HG03558 (cell line): ENCODE measurements at regions not wholly inside any gene's neighbourhood (a gene's known extent, or its start where the extent isn't known, plus 50 kb on each side); places are given as distances from the start of the nearest gene placed in this dataset.
"Not testable (repeated sequence)": the region's sequence is repeated elsewhere in the genome, so short reads cannot be mapped to it uniquely, and the experiment has no call there.

Experiments
- ATAC-seq: cut with Tn5 transposase; IDR thresholded peaks from one replicate; pipeline ENCODE4 v1.9.1; 2021; ENCODE audit warnings: moderate number of reproducible peaks; ENCODE audit not compliant: unreplicated experiment; ENCODE audit errors: extremely low read depth

DNA sequence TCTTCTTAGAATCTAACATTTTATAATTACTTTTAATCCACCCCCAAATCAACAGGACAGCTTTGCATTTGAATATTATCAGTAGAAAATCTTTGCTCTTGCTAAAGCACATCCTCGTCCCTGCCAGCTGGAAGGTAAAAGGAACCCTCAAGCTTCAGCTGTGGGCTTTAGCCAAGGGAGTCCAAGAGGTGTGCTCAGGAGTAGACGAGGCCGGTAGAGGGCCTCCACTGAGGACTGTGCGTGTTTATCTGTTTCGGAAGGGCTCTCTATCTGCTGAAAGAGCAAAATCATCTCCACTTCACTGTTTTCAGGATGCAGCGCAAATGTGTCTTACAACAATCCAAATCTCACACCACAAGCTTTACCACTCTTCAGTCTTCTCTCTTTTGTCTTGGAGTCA is 257.4 kb upstream of the IL12A start:
- no peak for ATAC-seq

DNA sequence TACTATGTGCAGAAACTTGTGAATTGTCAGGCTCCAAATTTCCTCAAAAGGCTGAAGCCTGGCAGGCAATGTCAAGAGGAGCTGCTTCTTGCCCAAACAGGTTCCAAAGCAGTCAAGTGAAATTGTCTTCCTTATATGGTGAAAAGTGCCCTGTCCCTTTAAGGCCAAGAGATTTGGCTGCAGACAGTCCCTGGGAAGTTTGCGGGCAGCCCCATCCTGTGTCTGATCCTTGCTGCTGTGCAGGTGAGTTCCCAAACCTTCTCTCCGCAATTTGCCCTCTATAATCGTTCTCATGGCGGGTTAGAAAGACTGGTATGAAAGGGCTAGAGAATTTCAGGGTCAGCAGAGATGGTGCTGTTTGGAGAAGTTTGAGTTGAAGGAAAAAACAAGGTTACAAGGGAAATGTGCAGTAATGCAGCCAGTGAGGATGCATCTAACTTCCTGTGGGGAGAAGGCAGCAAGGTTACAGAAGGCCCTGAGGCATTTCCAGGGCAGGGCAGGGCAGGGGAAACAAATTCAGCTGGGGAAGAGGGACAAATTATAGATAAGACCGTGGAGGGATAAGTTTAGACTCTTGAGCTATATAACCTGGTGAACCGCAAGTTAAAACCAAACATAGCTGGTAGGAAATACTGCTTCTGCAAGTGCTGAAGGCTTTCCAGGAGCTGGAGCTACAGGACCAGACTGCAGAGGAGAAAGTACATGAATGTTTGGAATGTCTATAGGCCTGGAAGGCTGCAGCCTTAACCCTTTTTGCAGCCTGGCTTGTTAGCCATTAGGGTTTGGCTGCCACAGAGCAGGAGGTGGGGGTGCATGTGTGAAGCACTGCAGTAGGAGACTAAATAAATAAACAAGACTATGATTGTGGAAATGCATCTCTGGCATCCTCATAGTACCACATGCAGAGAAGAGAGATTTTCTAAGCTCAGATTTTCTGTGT is 256.2 kb upstream of the IL12A start:
- no peak for ATAC-seq

DNA sequence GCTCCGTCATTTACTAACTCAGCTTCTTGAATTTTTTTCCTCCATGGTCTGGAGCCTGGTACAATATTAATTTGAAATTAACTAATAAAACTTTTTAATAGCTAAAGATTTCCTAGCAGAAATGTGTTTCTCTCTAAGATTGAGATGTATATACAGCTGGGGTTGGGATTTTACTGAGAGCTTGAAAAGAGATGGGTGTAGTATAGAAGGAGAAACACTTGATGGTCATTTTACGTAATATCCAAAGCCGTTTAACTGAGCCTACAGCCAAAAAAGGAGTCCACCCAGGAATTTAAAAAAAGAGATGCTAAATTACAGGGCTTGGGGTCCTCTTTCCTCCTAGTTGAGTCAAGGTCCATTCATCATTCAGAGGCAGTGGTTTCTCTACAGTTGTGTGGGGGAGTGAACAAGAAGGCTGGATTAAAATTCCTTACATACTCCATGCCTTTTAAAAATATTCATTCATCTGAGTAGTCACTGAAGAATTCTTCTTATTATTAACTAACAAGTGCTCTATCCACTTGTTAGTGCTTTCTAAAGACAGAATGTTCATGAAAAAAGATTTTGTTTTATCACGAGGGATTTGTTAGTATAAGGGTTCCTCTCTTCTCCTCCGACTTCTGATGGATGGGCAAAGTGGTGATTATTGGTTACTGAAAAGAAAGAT is 255.3 kb upstream of the IL12A start:
- ATAC-seq, result no peak

DNA sequence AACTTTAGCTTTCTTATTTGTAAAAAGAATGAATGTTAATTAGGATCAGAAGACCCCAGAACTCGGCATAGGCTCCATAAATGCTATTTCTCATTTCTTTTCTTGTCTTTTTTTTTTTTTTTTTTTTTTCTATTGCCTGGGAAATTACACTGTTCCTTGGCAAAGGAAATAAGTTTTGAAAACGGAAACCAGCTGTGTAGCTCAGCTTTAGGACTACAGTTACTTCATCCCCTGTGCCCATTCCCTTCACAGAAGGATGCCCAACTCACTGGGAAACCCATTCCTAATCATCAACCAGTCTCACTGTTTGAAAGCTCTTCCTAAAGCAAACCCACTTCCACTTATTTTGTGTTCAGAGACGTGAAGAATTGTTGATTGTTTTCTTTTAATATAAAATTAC is 254.0 kb upstream of the IL12A start:
- no peak for ATAC-seq

DNA sequence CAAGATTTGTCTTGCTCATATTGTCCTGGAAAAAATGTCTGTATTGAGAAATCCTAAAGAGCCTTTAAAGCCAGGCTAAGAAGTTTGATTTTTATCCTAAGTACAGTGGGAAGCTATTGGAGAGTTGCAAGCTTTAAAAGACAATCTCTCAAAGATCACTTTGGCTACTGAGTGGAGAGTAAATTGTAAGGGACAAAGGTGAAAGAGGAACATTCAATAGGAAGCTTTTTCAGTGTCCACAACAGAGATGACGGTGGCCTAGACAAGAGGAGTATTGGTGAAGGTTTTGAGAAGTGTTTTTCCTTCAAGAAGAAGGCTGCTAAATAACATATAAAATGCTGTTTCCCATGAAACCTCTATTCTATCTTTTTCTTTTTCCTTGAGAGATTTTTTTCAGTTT is 249.5 kb upstream of the IL12A start:
- no peak for ATAC-seq

DNA sequence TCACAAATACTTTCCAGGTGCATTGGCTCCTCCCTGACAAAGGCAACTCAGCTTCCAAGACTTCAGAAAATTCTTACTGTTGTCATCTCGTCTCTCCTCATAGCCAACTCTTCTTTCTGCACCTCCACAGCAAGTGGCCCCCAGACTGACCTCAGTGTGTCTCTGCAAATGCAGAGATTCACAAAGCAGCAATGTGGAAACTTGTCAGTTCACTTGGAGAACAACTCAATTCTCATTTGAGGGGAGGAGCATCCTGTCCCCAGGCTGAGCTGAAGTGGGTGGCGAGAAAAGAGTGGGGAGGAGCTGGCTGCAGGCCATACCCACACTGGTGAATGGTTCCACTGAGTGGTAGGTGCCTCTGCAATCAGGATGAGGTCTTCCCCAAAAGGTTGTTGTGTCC is 248.7 kb upstream of the IL12A start:
- ATAC-seq, result no peak

DNA sequence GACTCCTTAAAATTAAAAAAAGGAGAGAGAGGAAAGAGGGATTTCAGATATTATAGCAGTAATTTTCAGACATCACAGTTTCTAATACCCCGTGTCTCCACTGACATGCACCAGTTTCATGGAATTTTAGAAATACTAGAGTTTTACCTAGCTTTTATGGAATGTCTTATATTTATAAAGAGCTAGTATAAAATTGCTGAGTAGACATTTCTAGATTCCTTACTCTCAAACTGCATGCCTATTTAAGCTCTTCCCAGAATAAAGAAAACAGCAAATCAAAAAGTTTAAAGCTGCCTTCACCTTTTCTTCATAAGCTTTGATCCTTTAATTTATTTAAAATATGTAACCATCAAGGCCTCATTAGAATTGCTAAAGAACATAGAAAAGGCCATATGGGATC is 247.4 kb upstream of the IL12A start:
- ATAC-seq, result no peak

DNA sequence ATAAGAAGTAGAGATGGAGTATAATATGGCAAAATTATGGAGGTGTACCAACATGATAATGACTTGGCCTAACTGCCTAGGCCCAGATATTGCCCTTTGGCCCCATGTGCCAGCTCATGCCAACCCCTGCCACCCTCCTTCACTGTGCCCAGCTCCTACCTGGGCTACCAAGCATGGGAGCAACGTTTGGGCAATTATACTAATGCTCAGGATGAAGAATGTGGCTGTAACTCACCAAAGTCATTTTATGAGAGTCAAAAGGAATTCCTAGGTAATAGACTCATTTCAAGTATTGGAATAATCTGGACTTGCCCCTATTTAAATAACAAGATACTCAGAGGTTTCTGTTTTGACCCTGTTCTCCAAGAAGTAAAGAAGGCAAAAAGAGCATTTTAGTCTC is 240.2 kb upstream of the IL12A start:
- ATAC-seq, result no peak

DNA sequence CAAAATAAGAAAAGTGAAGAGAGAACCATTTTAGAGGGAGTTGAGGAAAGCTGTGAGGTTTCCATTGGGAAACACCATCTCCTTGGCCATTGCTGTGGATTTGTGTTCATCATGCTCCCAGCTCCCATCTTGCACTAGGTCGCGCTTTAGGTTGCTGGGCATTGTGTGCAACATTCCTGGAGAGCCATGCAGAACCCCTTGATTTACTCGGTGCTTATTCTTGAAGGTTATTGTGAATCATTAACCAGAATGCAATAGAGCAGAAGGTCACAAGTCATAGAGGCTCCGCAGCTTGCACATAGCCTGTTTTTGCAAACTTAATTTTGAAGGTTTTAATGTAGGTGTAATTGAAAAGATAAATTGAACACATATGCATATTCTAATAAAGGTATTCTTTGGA is 239.2 kb upstream of the IL12A start:
- no peak for ATAC-seq

DNA sequence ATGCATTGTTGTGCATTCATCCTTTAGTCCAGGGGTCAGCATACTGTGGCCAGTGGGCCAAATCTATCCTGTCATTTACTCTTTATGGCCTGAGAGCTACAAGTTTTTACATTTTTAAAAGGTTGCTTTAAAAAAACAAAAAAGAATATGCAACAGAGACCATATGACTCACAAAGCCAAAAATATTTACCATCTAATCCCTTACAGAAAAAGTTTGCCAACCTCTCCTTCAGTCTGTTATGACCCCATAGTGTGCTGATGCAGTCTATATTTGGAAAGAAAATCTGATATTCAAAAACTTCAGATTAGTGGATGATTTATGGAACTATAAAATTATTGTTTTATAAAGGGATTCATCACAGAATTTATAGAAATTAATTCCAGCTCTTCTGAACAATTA is 237.5 kb upstream of the IL12A start:
- no peak for ATAC-seq

DNA sequence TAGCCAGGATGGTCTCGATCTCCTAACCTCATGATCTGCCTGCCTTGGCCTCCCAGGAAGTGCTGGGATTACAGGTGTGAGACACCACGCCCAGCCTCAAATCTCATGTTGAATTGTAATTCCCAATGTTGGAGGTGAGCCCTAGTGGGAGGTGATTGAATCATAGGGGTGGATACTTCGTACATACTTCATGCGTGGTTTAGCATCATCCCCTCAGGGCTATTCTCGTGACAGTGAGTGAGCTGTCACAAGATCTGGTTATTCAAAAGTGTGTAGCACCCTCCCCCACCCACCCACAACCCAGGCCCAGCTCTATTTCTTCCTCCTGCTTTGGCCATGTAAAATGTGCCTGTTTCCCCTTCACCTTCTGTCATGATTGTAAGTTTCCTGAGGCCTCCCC is 236.9 kb upstream of the IL12A start:
- no peak for ATAC-seq

DNA sequence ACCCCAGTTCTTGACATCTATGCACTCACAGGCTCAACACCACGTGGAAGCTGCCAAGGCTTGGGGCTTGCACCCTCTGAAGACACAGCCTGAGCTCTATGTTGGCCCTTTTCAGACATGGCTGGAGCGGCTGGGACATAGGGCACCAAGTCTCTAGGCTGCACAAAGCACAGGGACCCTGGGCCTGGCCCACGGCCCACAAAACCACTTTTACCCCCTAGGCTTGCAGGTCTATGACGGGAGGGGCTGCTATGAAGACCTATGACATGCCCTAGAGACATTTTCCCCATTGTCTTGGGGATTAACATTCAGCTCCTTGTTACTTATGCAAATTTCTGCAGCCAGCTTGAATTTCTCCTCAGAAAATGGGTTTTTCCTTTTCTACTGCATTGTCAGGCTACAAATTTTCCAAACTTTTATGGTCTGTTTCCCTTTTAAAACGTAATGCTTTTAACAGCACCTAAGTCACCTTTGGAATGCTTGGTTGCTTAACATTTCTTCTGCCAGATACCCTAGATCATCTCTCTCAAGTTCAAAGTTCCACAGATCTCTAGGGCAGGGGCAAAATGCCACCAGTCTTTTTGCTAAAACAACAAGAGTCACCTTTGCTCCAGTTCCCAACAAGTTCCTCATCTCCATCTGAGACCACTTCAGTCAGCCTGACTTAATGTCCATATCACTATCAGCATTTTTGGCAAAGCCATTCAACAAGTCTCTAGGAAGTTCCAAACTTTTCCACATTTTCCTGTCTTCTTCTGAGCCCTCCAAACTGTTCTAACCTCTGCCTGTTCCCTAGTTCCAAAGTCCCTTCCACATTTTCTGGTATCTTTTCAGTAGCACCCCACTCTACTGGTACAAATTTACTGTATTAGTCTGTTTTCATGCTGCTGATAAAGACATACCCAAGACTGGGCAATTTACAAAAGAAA is 232.1 kb upstream of the IL12A start:
- not testable (repeated sequence) for ATAC-seq

DNA sequence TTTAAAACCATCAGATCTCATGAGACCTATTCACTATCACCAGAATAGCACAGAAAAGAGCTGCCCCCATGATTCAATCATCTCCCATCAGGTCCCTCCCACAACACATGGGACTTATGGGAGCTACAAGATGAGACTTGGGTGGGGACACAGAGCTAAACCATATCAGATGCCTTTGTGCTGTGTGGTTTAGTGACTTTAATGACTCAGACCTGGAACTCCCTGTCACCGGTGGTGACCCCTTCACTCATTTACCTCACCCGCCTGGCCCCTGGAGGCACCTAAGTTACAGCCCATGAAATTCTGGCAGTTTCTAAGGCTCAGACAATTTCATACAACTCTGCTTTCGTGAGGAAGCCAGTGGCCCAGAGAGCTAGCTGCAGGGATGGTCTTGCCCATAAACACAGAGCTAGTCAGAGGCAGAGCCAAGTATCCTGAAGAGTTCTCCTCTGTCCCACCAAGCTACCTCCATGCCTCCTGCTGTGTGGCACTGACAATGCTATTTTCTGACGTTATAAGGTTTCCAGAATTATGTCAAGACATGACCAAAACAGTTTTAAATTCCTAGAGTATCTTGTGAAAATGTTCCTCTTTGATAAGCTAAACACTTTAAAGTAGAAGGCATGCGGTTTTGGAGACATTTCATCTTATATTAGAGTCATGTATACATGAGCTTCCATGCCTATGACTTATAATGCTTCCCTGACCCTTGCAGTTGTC is 231.1 kb upstream of the IL12A start:
- ATAC-seq, result no peak

DNA sequence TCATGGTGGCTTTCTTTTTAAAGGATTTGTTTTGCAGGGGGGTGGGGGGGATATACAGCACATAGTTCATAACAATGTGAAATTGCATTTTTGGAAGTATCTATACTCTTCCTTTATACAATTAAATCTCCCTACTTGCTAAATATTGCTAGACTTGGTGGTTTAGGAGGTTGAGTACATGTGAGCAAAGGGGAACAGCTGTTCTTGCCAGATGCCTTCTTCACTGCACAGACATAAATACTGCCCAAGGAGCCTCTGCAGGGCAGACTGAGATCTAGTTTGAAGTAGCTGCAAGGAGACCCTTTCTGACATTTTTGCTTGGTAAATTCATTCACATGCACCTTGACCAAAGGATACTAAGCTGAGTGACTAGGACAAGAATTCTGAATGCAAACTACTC is 228.6 kb upstream of the IL12A start:
- ATAC-seq, result no peak

DNA sequence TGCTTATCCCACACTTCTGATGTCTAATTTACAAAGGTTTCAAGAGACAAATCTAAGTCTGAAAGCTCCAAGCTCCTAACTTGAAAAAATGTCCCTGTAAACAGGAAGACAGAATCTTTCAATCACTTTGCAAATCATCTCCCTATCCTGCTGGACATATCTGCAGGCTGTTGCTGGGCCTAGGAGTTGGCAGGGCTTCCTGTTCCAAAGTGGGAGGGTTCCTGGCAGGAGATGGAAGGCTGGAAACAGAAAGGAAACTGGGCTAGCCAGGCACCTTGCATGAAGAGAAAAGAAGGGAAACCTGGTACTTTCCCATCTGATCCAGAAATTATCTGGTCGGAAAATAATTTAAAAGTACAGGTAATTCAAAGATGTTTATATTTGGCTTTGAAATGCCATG is 227.3 kb upstream of the IL12A start:
- ATAC-seq, result no peak

DNA sequence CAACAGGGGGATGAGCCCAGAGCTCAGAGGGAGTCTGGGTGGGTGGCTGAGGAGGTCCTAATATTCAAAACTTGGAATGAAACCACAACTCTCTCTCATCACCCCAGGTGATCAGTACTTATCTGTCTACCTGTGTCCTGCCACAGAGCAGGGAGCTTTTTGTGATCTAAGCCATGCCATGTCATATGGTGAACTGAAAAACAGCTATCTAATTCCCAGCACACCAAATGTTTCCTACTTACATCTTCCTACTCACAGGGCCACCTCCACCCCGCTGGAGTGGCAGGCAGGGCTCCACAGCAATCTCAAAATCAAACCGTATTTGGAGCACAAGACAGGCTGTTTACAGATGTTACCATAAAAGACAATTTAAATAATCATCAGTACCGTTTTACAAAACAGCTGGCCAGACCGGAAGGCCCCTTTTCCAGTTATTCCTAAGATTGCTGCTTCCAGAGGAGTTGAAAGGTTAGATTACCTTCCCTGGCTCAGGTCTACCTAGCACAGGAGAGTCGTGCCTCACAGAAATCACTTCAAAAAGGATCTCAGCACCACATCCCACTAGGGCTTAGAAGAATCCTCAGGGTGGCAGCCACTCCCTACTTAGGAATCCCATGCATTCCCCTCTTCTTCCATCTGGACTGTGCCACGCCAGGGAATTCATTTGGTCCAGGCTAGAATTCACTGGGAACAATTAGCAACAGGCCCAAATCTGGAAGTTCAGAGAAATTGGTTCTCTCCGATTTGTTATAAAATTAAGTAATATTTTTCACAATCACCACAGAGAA is 226.6 kb upstream of the IL12A start:
- ATAC-seq, result no peak

DNA sequence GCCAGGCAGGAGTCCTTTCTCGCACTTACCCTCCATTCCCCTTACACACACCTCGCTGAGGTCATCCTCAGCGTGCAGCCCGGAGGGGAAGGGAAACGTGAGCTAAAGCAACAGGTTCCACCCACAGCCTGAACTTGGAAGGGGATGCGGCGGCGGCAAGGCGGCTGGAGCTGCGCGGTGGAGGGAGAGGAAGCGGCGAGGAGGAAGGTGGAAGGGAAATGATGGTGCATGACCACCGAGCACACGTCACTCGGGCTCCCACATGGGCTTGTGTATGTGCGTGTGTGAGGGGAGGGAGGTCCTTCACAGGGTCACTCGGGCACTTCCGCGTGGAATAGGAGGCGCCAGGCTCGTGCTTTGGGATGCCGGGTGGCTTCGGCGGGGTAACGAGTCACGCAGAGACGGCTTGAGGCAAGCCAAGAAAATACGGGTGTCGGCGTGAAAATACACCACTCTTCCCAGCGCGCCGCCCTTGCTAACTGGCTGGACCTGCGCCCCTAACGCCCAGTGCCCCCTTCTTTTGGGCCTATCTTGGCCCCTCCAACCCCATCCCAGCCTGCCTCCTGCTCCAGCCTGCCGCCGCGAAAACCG is 225.5 kb upstream of the IL12A start:
- no peak for ATAC-seq

DNA sequence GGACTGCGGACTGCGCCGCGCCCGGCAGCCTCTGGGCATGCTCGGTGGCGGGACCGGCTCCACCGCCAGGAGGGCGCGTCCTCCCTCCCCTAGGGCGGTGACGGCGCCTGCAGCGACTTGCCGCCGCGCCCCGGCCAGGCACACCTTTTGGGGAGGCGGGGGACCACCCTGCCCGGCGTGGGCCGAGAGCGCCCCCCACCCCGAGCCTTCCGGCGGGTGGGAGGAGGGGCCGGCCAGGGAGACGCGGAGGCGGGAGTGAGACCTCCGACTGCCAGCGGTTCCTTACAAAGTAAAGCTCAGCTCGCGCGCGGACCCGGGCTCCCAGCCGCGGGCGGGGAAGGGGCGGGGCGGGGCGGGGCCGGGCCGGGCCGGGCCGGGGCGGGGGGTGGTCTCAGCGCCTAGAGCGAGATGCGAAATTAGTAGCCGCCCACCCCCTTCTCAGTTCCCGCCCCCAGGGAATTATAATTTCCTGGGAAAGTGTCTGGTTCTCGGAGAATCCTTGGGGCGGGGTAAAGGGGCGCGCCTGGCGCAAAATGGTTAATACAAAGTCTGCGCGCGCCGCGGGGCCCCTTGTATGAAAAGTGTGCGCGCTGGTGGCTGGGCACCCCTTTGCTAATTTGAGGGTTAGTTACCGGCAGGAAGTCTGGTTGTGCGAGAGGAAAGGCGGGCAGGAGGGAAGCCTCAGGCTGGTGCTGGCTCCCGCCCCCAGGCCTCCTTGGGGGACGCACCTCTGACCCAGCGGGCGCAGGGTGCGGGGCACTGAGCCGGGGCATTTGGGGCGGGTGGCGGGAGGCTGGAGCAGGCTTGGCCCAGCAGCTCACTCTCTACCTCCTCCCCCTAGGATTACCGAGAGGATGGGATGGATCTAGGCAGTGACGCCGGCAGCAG is 224.8 kb upstream of the IL12A start:
- ATAC-seq, result no peak
